ENCODE measurements at regions not wholly inside any gene's neighbourhood (a gene's known extent, or its start where the extent isn't known, plus 50 kb on each side); places are given as distances from the start of the nearest gene placed in this dataset.

DNA sequence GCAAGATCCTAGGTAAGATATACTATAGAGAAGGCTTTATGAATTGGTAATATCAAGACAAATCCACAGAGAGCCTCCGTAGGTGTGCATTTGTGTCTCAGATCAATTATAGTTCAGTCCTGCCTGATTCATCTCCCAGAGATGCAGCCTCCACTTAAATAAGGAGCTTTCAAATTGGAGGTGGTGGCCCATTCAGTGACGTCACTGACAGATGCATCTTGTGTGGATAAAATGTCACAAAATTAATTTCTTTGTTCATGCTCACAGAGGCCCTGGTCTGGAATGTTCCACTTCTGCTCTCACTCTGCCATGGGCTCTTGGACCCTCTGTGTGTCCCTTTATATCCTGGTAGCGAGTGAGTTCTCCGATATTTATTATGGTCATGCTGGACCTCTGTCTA, 157.1 kb upstream of the PRSS58 start:
- no peak for DNase-seq (ENCODE audit: low read depth in 2 of 2, low spot score in 1 of 2)

- no peak for DNase-seq (ENCODE audit: low read depth in 2 of 2, low spot score in 1 of 2)
These were observed 156.3 kb upstream of the PRSS58 start for GRCh38 chr7:142414135-142414534.

DNA sequence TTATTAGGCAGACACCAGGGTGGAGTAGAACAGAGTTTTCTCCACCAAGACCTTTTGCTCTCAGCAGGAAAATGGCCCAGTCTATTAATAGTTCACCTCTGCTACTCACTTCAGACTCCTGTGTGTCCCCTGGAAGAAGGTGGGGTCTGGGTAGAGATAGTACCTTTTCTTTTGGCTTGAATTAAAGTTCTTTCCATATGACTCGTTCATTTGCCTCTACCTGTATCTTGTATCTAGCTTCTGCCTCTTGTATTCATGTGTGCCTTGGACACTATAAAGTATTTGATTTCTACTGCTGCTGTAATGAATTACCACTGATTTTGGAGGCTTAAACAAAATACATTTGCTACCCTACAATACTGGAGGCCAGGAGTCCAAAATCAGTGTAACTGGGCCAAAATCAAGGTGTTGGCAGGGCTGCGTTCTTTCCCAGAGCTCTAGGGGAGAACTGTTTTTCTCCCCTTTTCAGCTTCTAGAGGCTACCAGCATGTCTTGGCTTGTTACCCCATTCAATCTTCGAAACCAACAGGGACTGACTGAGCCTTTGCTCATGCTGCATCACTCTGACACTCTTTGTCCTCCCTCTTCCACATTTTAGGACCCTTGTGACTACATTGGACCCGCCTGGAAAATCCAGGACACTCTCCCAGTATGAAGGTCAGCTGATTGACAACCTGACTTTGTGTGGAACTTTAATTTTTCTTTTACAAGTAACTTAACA, 155.6 kb upstream of the PRSS58 start:
- DNase-seq (ENCODE audit: low read depth in 2 of 2, low spot score in 1 of 2): no peak

- DNase-seq (ENCODE audit: low read depth in 2 of 2, low spot score in 1 of 2): no peak
These were observed 154.8 kb upstream of the PRSS58 start for GRCh38 chr7:142412551-142413193.

DNA sequence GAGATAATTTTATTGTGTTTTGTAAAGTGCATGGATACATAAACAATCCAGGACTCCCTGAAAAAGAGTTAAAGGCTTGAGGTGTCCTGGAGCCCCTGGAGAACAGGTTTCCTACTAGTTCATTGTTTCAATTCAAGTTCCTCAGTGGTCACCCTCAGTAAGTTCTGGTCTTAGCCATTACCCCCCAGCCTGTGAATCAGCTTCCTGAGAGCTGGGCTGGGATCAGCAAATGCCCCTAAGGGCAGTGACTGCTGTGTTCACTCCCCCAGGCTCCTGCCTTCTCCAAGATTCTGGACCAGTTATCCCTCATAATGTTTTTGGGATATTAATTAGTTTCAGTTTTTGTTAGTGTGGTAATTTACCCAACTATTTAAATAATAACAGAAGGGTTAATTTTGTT, 151.6 kb upstream of the PRSS58 start:
- DNase-seq (ENCODE audit: low read depth in 2 of 2, low spot score in 1 of 2): no peak

- no peak for DNase-seq (ENCODE audit: low read depth in 2 of 2, low spot score in 1 of 2)
These were observed 150.9 kb upstream of the PRSS58 start for GRCh38 chr7:142408794-142409193.

DNA sequence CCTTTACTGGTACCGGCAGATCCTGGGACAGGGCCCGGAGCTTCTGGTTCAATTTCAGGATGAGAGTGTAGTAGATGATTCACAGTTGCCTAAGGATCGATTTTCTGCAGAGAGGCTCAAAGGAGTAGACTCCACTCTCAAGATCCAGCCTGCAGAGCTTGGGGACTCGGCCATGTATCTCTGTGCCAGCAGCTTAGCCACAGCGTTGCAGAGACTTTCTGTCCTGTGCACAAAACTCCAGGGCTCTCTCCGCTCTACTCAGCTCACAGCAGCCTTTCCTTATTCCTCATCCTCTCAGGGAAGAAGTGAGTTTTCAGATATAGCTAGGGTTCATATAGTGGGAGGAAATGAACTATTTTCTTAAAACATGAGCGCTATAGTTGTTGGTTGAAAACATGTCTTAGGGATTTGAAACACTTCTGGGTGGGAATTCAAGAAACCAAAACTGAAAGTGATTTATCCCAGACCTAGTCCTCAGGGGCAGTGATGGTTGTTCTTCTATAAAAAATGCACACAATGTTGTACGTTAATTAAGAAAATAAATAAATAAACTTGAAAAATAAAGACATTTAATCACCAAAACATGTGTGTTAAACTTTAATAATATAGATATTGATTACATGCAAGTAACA, 150.2 kb upstream of the PRSS58 start:
- DNase-seq (ENCODE audit: low read depth in 2 of 2, low spot score in 1 of 2): no peak

GRCh38 chr7:142405122-142405765, 147.4 kb upstream of the PRSS58 start:
- DNase-seq (ENCODE audit: low read depth in 2 of 2, low spot score in 1 of 2): no peak

DNA sequence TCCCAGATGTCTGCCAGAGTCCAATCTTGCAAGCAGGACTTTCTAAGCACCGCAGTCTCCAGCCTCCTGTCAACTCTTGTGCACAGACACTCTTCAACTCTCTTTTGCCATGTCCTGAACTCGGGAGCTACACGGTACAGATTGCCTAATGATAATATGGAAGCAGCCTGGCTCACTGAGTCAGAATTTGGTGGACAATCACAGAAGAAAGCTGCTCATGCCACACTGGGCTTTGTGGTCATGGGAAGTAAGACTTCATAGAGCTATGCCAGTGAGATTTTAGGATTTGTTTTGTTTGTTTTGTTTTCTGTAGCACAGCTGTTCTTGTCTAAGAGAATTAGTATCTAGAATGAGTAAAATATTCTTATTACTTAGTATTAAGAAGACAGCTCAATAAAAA, 144.1 kb upstream of the PRSS58 start:
- no peak for DNase-seq (ENCODE audit: low read depth in 2 of 2, low spot score in 1 of 2)

GRCh38 chr7:142400042-142400533, 142.2 kb upstream of the PRSS58 start:
- DNase-seq (ENCODE audit: low read depth in 2 of 2, low spot score in 1 of 2): no peak

DNA sequence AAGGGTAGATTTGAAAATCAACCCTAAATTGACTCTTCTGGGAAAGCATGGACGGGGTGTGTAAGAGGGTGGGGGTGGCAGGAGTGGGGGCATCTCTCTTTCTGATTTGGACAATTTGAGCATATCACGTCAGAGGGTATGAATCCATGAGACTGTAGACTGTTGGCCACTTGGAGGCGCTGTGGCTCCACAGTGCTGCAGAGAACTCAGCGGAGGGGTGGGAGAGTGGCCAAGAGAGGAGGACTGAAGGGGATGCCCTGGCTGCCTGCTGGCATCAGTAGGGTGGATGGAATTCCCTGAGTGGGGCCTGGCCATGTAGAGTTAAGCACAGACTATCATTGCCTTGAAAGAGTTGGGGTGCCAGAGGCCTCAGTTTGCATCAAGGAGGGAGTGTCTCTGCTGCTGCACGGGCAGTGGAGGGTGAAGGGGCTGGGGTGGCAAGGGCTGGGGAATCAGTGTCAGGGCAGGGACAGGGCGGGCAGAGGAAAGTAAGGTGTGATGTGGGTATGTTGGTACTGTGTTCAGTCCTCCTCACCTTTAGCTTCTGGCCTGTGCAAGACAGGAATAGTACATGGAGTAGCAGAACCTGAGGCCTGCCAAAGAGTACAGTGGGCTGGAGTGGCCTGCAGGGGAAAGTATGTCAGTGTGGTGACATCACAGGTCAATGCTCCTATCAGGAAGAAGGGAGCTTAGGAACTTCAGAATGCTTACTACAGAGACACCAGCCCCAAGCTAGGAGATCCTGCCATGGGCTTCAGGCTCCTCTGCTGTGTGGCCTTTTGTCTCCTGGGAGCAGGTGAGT, 133.5 kb upstream of the PRSS58 start:
- peak in 1 of 2 donors; percentile 10 for DNase-seq (ENCODE audit: low read depth in 2 of 2, low spot score in 1 of 2)

GRCh38 chr7:142389544-142389943, 131.7 kb upstream of the PRSS58 start:
- no peak for DNase-seq (ENCODE audit: low read depth in 2 of 2, low spot score in 1 of 2)

GRCh38 chr7:142385491-142386340, 127.9 kb upstream of the PRSS58 start:
- DNase-seq (ENCODE audit: low read depth in 2 of 2, low spot score in 1 of 2): no peak

- DNase-seq (ENCODE audit: low read depth in 2 of 2, low spot score in 1 of 2): no peak
These were observed 126.7 kb upstream of the PRSS58 start for GRCh38 chr7:142384493-142384922.

GRCh38 chr7:142383841-142384492, 126.1 kb upstream of the PRSS58 start:
- DNase-seq (ENCODE audit: low read depth in 2 of 2, low spot score in 1 of 2): no peak

- no peak for DNase-seq (ENCODE audit: low read depth in 2 of 2, low spot score in 1 of 2)
These were observed 124.0 kb upstream of the PRSS58 start for GRCh38 chr7:142381727-142382390.

- DNase-seq (ENCODE audit: low read depth in 2 of 2, low spot score in 1 of 2): no peak
These were observed 122.2 kb upstream of the PRSS58 start for GRCh38 chr7:142380069-142380468.

DNA sequence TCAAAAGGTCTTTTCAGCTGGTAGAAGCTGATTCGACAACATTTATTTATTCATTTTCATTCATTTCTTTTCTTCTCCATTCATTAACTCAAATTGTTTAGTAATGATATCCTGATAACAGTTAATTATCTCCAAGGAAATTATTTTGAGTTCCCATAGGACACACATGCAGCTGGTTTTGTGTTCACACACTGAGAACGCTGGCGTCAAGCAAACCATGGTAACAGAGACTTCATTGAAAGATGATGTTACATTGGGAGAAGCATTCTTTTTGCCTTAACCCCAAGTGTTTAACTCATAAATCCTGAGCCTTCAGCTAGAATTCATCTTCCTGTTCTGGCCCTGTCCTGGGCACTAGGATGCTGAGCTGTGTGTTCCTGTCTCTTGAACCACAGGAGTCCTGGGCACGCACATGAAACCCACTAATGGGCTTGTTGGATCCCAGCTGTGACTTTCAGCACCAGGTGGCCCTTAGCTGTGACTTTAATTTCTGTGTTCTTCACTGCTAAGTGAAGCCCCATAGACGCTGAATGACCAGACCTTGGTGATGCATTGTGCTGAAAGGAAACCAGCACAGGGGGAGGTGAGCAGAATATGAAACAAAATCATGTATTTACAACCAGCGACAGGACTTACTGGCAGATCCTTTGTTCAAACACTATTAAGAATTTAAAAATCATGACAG, 121.5 kb upstream of the PRSS58 start:
- DNase-seq (ENCODE audit: low read depth in 2 of 2, low spot score in 1 of 2): no peak
